Psoas muscle (tissue), 7 donors: ENCODE measurements at regions not wholly inside any gene's neighbourhood (a gene's known extent, or its start where the extent isn't known, plus 50 kb on each side); places are given as distances from the start of the nearest gene placed in this dataset.

Experiments
- ATAC-seq, 4 donors: fragments of 200-7000 bp; cut with Tn5 transposase; one replicate each; pipeline ENCODE4 v1.9.1; 2020; ENCODE audit warnings: moderate library complexity in 3 of 4, mild to moderate bottlenecking in 2 of 4
- DNase-seq, 2 donors: peaks; one replicate each; pipeline ENCODE4 v3.0.0-alpha.2; 2020
- H3K27ac ChIP-seq: fragments of 200-600 bp; one replicate; pipeline ENCODE4 v1.8.0; 2022
- H3K27me3 ChIP-seq, 3 donors: fragments of 200-600 bp in 1 of 3; one replicate each; pipeline versions ENCODE4 v1.6.1 to v1.8.0; 2013 to 2022; ENCODE audit warnings: low read length in 2 of 3, mild to moderate bottlenecking in 2 of 3, moderate library complexity in 1 of 3; ENCODE audit not compliant: insufficient read depth in 3 of 3
- H3K36me3 ChIP-seq, 2 donors: fragments of 200-600 bp in 1 of 2; one replicate each; pipeline versions ENCODE4 v1.6.1 to v1.8.0; 2013 to 2022; ENCODE audit warnings: low read depth in 1 of 2, mild to moderate bottlenecking in 1 of 2, moderate library complexity in 1 of 2; ENCODE audit not compliant: insufficient read depth in 1 of 2
- H3K4me1 ChIP-seq: fragments of 200-600 bp; one replicate; pipeline ENCODE4 v1.8.0; 2022
- H3K4me3 ChIP-seq: fragments of 200-600 bp; one replicate; pipeline ENCODE4 v1.8.0; 2022; ENCODE audit warnings: mild to moderate bottlenecking
- H3K9me3 ChIP-seq: fragments of 200-600 bp; one replicate; pipeline ENCODE4 v1.8.0; 2022
- CTCF ChIP-seq: fragments of 200-600 bp; IDR thresholded peaks from one replicate; pipeline ENCODE4 v1.8.0; 2022; ENCODE audit warnings: antibody characterized with exemption
- WGBS, 3 donors: extraction: QIAGEN DNeasy Blood & Tissue Kit; methylation state at CpG; one replicate each; pipeline versions ENCODE4 v1.1.6 to v1.1.7; 2013; 5-methylcytosine and 5-hydroxymethylcytosine counted together
- intact Hi-C, 2 donors: fragments of 100-400 bp; cut with DNase I; formaldehyde crosslinking; loops; one replicate each; pipeline versions ENCODE4 v1.11.0 to v1.14.2; 2022
- donor health status: healthy with polysubstance abuse.
- donor health status: DM: no; HTN: no; CAD: no; lungs with moderate emphysema.
- donor health status: Bipolar disorder and iron deficiency.
- donor health status: healthy.
- donor health status: DM: yes; HTN: yes; CAD: no.
- donor health status: DM: no; HTN: no; CAD: no.
- donor health status: DM: yes; HTN: yes; CAD: no.

- no peaks in the 10 kb centered on the region for H3K9me3 ChIP-seq
- ATAC-seq (no peak), DNase-seq (no peak)
- H3K27me3 ChIP-seq = no peaks in the 10 kb centered on the region
- no peak for TF ChIP-seq CTCF
- H3K27ac ChIP-seq = no peak overlapping the region
- no peak overlapping the region for H3K4me3 ChIP-seq
- no peaks in the 10 kb centered on the region for H3K4me1 ChIP-seq
- H3K36me3 ChIP-seq = no peaks in the 10 kb centered on the region
- intact Hi-C loops = no loop called here
- WGBS, 3 donors = 70 to 73% (median 71%) methylated on average over 5 of the region's 5 CpGs
Measured at GRCh38 chr14:82449926-82450468, 916.3 kb upstream of the SEL1L start.

GRCh38 chr14:82451675-82452074 lies 918.0 kb upstream of the SEL1L start:
- Histone ChIP-seq H3K36me3 (no peaks in the 10 kb centered on the region), H3K9me3 (no peaks in the 10 kb centered on the region), H3K4me3 (no peak overlapping the region), H3K4me1 (no peaks in the 10 kb centered on the region), H3K27me3 (no peaks in the 10 kb centered on the region), H3K27ac (no peak overlapping the region)
- ATAC-seq (no peak), DNase-seq (no peak)
- intact Hi-C loops = no loop called here
- no peak for TF ChIP-seq CTCF

GRCh38 chr14:82482345-82482744 lies 948.7 kb upstream of the SEL1L start:
- Histone ChIP-seq H3K4me1 (no peaks in the 10 kb centered on the region), H3K36me3 (no peaks in the 10 kb centered on the region), H3K9me3 (no peaks in the 10 kb centered on the region), H3K27me3 (no peaks in the 10 kb centered on the region), H3K27ac (no peak overlapping the region), H3K4me3 (no peak overlapping the region)
- DNase-seq (no peak), ATAC-seq (no peak)
- TF ChIP-seq CTCF = no peak
- intact Hi-C loops = no loop called here
- 72 to 74% (median 72%) methylated on average over 6 of the region's 6 CpGs for WGBS, 3 donors

- Histone ChIP-seq H3K9me3 (no peaks in the 10 kb centered on the region), H3K36me3 (no peaks in the 10 kb centered on the region), H3K27ac (no peak overlapping the region), H3K4me3 (no peak overlapping the region), H3K4me1 (no peaks in the 10 kb centered on the region), H3K27me3 (no peaks in the 10 kb centered on the region)
- DNase-seq = no peak
- WGBS, 3 donors = 87 to 93% (median 88%) methylated on average over 2 of the region's 2 CpGs
- no peak for ATAC-seq
- TF ChIP-seq CTCF = no peak
- intact Hi-C loops = no loop called here
Measured at GRCh38 chr14:82488473-82488872, 954.8 kb upstream of the SEL1L start.

GRCh38 chr14:82490397-82490796 lies 956.7 kb upstream of the SEL1L start:
- H3K27ac ChIP-seq = no peak overlapping the region
- ATAC-seq (no peak), DNase-seq (no peak)
- H3K36me3 ChIP-seq = no peaks in the 10 kb centered on the region
- H3K27me3 ChIP-seq = no peaks in the 10 kb centered on the region
- intact Hi-C loops = no loop called here
- H3K4me3 ChIP-seq = no peak overlapping the region
- WGBS, 3 donors = 71 to 82% (median 79%) methylated on average over 1 of the region's 1 CpG
- no peak for TF ChIP-seq CTCF
- no peaks in the 10 kb centered on the region for H3K9me3 ChIP-seq
- no peaks in the 10 kb centered on the region for H3K4me1 ChIP-seq
